Body of pancreas (tissue), 4 donors: ENCODE measurements at regions not wholly inside any gene's neighbourhood (a gene's known extent, or its start where the extent isn't known, plus 50 kb on each side); places are given as distances from the start of the nearest gene placed in this dataset.

Experiments
- ATAC-seq: fragments of 150-250 bp; one replicate; pipeline ENCODE4 v1.9.1; 2016
- DNase-seq, 4 donors: peaks; one replicate each; pipeline ENCODE4 v3.0.0-alpha.2; 2019
- H3K27ac ChIP-seq, 4 donors: fragments of 200-600 bp; sonication (generic); 1 replicate in 3 of 4; 2 replicates in 1 of 4; pipeline versions ENCODE4 v1.5.1 to v1.6.1; 2016 to 2019; ENCODE audit warnings: mild to moderate bottlenecking in 1 of 4, mixed read lengths in 1 of 4, moderate library complexity in 1 of 4
- H3K27me3 ChIP-seq, 2 donors: fragments of 200-600 bp; sonication (generic); one replicate each; pipeline ENCODE4 v1.6.0; 2016; ENCODE audit warnings: mild to moderate bottlenecking in 1 of 2
- H3K36me3 ChIP-seq, 2 donors: fragments of 200-600 bp; sonication (generic); replicated peaks in 1 of 2; 2 replicates each; pipeline ENCODE4 v1.5.1; 2016; ENCODE audit warnings: low read depth in 2 of 2; ENCODE audit not compliant: insufficient read depth in 1 of 2
- H3K4me1 ChIP-seq: fragments of 200-600 bp; sonication (generic); one replicate; pipeline ENCODE4 v1.6.0; 2016
- H3K4me3 ChIP-seq, 2 donors: fragments of 200-600 bp; sonication (generic); 1 replicate in 1 of 2; 2 replicates in 1 of 2; pipeline ENCODE4 v1.5.1; 2016 to 2019
- H3K9me3 ChIP-seq, 3 donors: fragments of 200-600 bp; sonication (generic); 1 replicate in 2 of 3; 2 replicates in 1 of 3; pipeline ENCODE4 v1.5.1; 2016
- POLR2A ChIP-seq, 3 donors: fragments of 450-650 bp; IDR thresholded peaks; one replicate each; pipeline ENCODE4 v1.6.1; 2016; ENCODE audit warnings: antibody characterized with exemption in 3 of 3, mild to moderate bottlenecking in 2 of 3
- WGBS, 2 donors: methylation state at CpG; one replicate each; pipeline ENCODE4 v1.1.5; 2017; 5-methylcytosine and 5-hydroxymethylcytosine counted together
- intact Hi-C: fragments of 100-400 bp; cut with DNase I; formaldehyde crosslinking; loops from one replicate; pipeline ENCODE4 v1.15.1; 2023
- TF ChIP-seq, protein P1 (sequence below), 7 experiments: fragments of 450-650 bp in 4 of 7; fragments of 200-600 bp in 3 of 7; sonication (generic) in 3 of 7; IDR thresholded peaks; one replicate each; pipeline ENCODE4 v1.5.1; 2016 to 2019; ENCODE audit warnings: antibody characterized with exemption in 7 of 7

DNA sequence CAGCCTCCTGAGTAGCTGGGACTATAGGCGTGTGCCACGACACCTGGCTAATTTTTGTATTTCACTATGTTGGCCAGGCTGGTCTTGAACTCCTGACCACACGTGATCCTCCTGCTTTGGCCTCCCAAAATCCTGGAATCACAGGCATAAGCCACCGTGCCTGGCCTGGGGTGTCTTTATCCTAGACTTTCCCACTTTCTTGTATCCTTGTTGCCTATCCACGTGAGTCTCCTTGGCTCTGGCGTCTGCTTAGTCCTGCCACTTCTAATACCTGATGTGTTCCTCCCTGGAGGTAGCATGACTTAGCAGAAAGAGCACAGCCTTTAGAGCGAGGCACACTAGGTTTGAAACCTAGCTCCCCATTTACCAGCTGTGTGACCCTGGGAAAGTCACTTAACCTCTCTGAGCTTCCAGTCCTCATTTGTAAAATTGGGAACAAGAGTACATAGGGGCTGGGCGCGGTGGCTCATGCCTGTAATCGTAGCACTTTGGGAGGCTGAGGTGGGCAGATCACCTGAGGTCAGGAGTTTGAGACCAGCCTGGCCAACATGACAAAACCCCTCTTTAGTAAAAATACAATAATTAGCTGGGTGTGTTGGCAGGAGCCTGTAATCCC, 344.6 kb downstream of the TYW1 start:
- Histone ChIP-seq H3K9me3 (no peaks in the 10 kb centered on the region), H3K27ac (no peak overlapping the region), H3K4me1 (no peaks in the 10 kb centered on the region), H3K36me3 (no peaks in the 10 kb centered on the region), H3K4me3 (no peak overlapping the region), H3K27me3 (no peaks in the 10 kb centered on the region)
- intact Hi-C loops, result no loop called here
- 86 to 87% methylated on average over 10 of the region's 10 CpGs for WGBS, 2 donors
- TF ChIP-seq, protein P1, sequence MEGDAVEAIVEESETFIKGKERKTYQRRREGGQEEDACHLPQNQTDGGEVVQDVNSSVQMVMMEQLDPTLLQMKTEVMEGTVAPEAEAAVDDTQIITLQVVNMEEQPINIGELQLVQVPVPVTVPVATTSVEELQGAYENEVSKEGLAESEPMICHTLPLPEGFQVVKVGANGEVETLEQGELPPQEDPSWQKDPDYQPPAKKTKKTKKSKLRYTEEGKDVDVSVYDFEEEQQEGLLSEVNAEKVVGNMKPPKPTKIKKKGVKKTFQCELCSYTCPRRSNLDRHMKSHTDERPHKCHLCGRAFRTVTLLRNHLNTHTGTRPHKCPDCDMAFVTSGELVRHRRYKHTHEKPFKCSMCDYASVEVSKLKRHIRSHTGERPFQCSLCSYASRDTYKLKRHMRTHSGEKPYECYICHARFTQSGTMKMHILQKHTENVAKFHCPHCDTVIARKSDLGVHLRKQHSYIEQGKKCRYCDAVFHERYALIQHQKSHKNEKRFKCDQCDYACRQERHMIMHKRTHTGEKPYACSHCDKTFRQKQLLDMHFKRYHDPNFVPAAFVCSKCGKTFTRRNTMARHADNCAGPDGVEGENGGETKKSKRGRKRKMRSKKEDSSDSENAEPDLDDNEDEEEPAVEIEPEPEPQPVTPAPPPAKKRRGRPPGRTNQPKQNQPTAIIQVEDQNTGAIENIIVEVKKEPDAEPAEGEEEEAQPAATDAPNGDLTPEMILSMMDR (IDR thresholded peaks at IDR 0.05), result no peak
- no peak for TF ChIP-seq POLR2A (IDR thresholded peaks at IDR 0.05)
- DNase-seq (no peak), ATAC-seq (no peak)

DNA sequence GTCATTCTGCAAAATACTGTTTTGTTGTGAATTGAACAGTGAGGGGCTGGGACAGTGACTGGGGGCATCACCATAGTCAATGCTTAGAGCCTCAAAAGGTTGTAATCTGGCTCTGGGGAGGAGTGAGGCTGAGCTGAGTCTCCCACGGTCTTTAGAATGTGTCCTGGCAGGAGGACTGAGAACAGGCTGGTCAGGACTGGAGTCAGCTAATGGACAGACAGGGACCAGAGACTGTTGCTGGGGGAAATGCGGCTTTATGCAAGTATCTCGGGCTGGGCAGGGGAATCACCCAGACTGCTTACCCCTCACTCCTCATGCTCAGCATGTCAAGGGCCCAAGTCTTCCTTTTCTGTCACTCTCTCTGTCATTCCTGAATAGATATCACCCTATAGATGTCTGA, 346.5 kb downstream of the TYW1 start:
- no peaks in the 10 kb centered on the region for H3K9me3 ChIP-seq
- intact Hi-C loops, result no loop called here
- 84 to 87% methylated on average over 3 of the region's 3 CpGs for WGBS, 2 donors
- DNase-seq, result no peak
- no peak overlapping the region for H3K4me3 ChIP-seq
- TF ChIP-seq, protein P1 (IDR thresholded peaks at IDR 0.05), result no peak
- TF ChIP-seq POLR2A (IDR thresholded peaks at IDR 0.05), result no peak
- no peaks in the 10 kb centered on the region for H3K27me3 ChIP-seq
- ATAC-seq, result no peak
- no peaks in the 10 kb centered on the region for H3K36me3 ChIP-seq
- no peak overlapping the region for H3K27ac ChIP-seq
- H3K4me1 ChIP-seq, result no peaks in the 10 kb centered on the region

DNA sequence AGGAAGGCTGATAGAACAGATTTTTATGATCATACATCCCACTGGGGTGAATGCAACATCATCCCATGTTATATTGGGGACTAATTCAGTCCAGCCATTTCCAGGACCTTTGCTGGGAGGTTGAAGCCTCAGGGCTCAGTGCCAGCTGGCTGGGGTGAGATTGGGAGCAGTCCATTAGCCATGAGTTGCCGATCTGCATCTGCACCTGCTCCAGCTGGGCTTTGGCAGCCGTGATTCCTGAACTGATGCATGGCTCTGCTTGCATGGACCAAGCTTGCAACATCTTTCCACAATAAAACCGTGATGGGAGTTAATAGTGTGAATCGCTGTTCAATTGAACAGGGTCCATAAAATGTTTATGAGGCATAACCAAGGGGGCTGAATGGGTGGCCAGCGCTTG, 346.9 kb downstream of the TYW1 start:
- TF ChIP-seq, protein P1 (IDR thresholded peaks at IDR 0.05), result no peak
- no peak for TF ChIP-seq POLR2A (IDR thresholded peaks at IDR 0.05)
- Histone ChIP-seq H3K4me1 (no peaks in the 10 kb centered on the region), H3K4me3 (no peak overlapping the region), H3K27me3 (no peaks in the 10 kb centered on the region), H3K9me3 (no peaks in the 10 kb centered on the region), H3K27ac (no peak overlapping the region), H3K36me3 (no peaks in the 10 kb centered on the region)
- no peak for ATAC-seq
- intact Hi-C loops, result no loop called here
- no peak for DNase-seq
- WGBS, 2 donors, result 78% methylated on average over 5 of the region's 5 CpGs

DNA sequence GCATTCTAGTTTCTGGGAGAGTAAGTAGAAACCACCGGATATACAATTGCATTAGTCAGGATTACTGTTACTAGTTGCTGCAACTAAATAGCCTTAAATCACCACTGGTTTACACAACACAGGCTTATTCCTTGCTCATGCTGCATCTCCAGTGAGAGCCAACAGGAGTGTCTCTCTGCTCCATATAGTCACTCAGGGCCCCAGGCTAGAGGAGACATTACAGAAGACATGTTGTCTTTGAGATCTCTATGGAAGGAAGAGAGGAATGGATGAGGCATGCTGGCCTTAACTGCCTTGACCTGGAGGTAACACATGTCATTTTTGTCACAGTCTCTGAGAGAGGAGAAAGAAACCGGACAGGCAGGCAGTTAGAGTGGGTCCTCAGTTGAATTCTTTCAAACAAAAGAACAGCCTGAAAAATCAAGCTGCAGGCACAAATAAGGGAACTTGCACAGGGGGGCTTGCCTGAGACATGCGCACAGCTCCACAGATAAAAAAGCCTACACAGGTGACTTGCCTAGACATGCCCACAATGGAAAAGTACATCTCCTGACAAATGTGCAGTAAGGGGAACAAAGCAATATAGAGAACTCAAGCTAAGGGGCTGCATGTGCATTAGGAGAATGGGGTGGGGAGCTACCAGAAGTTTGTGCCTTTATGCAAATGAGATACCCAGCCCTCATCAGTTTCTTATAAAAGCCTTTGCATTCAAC, 348.0 kb downstream of the TYW1 start:
- no peak for TF ChIP-seq POLR2A (IDR thresholded peaks at IDR 0.05)
- TF ChIP-seq, protein P1 (IDR thresholded peaks at IDR 0.05), result no peak
- Histone ChIP-seq H3K9me3 (no peaks in the 10 kb centered on the region), H3K27ac (no peak overlapping the region), H3K4me1 (no peaks in the 10 kb centered on the region), H3K36me3 (no peaks in the 10 kb centered on the region), H3K4me3 (no peak overlapping the region), H3K27me3 (no peaks in the 10 kb centered on the region)
- DNase-seq, result no peak
- intact Hi-C loops, result no loop called here
- ATAC-seq, result no peak
- WGBS, 2 donors, result 82% methylated on average over 3 of the region's 3 CpGs

DNA sequence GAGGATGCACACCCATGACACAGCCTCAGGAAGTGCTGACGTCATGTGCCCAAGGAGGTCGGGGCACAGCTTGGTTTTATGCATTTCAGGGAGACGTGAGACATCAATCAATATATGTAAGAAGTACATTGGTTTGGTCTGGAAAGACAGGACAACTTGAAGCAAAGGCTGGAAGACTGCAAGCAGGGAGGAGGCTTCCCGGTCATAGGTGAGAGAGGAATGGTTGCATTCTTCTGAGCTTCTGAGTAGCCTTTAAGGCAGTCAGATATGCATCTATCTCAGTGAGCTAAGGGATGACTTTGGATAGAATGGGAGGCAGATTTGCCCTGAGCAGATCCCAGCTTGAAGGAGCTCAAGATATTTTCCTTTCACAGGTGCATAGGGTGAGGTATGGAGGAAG, 349.5 kb downstream of the TYW1 start:
- Histone ChIP-seq H3K27me3 (no peaks in the 10 kb centered on the region), H3K4me1 (no peaks in the 10 kb centered on the region), H3K9me3 (no peaks in the 10 kb centered on the region), H3K27ac (no peak overlapping the region), H3K36me3 (no peaks in the 10 kb centered on the region), H3K4me3 (no peak overlapping the region)
- TF ChIP-seq, protein P1 (IDR thresholded peaks at IDR 0.05), result no peak
- no peak for TF ChIP-seq POLR2A (IDR thresholded peaks at IDR 0.05)
- WGBS, 2 donors, result 60 to 90% methylated on average over 4 of the region's 4 CpGs
- ATAC-seq, result no peak
- no peak for DNase-seq
- intact Hi-C loops, result no loop called here
